Endodermal cell (in vitro differentiated cells): ENCODE measurements at regions not wholly inside any gene's neighbourhood (a gene's known extent, or its start where the extent isn't known, plus 50 kb on each side); places are given as distances from the start of the nearest gene placed in this dataset.
A peak's percentile ranks its signal among the peaks of the same experiment; 100 is the strongest.

Experiments
- DNase-seq: peaks from one replicate; pipeline ENCODE4 v3.0.0-alpha.2; 2017
- H3K27ac ChIP-seq: 2 replicates; pipeline ENCODE4 v1.5.1; 2013; ENCODE audit warnings: mild to moderate bottlenecking, low read depth, low read length, moderate library complexity
- H3K27me3 ChIP-seq: 2 replicates; pipeline ENCODE4 v1.6.1; 2013; ENCODE audit warnings: mild to moderate bottlenecking, low read length, moderate library complexity; ENCODE audit not compliant: insufficient read depth, control insufficient read depth, poor library complexity, severe bottlenecking
- H3K36me3 ChIP-seq: 2 replicates; pipeline ENCODE4 v1.7.0; 2013; ENCODE audit warnings: mild to moderate bottlenecking, low read length, moderate library complexity; ENCODE audit not compliant: control insufficient read depth, insufficient read depth
- H3K4me1 ChIP-seq: one replicate; pipeline ENCODE4 v1.7.0; 2013; ENCODE audit warnings: low read length; ENCODE audit not compliant: control insufficient read depth, insufficient read depth
- H3K4me3 ChIP-seq: 2 replicates; pipeline ENCODE4 v1.5.1; 2013; ENCODE audit warnings: mild to moderate bottlenecking, low read length, moderate library complexity
- H3K9ac ChIP-seq: 2 replicates; pipeline ENCODE4 v1.6.1; 2013; ENCODE audit warnings: mild to moderate bottlenecking, low read length, moderate library complexity; ENCODE audit not compliant: poor library complexity, severe bottlenecking; ENCODE audit errors: extremely low read depth
- H3K9me3 ChIP-seq: 2 replicates; pipeline ENCODE4 v1.6.1; 2013; ENCODE audit warnings: mild to moderate bottlenecking, low read length, moderate library complexity; ENCODE audit not compliant: control insufficient read depth
- H3K27ac Mint-ChIP-seq: 2 replicates; pipeline ENCODE4 v1.8.0; 2020; ENCODE audit warnings: mixed read lengths
- H3K27me3 Mint-ChIP-seq: 2 replicates; pipeline ENCODE4 v1.8.0; 2021; ENCODE audit warnings: mild to moderate bottlenecking, mixed read lengths; ENCODE audit not compliant: insufficient read depth
- H3K36me3 Mint-ChIP-seq: 2 replicates; pipeline ENCODE4 v1.8.0; 2020; ENCODE audit warnings: low read depth, mixed read lengths
- H3K4me1 Mint-ChIP-seq: 2 replicates; pipeline ENCODE4 v1.8.0; 2020; ENCODE audit warnings: mixed read lengths
- H3K4me3 Mint-ChIP-seq: 2 replicates; pipeline ENCODE4 v1.8.0; 2020; ENCODE audit warnings: mild to moderate bottlenecking, moderate library complexity, mixed read lengths
- H3K9me3 Mint-ChIP-seq: 2 replicates; pipeline ENCODE4 v1.8.0; 2020; ENCODE audit warnings: mild to moderate bottlenecking, mixed read lengths
- WGBS, 2 experiments: methylation state at CpG; one replicate each; pipeline versions ENCODE4 v1.1.5 to v1.1.7; 2013; ENCODE audit warnings: missing lambda C conversion rate in 2 of 2, mixed read lengths in 1 of 2; ENCODE audit not compliant: insufficient coverage in 1 of 2, insufficient read length in 1 of 2; 5-methylcytosine and 5-hydroxymethylcytosine counted together
- TF ChIP-seq, protein P1 (sequence below): fragments of 200-600 bp; sonication (generic); conservative IDR thresholded peaks from 2 replicates; pipeline ENCODE4 v1.5.0; 2021; ENCODE audit warnings: antibody characterized with exemption, mild to moderate bottlenecking

DNA sequence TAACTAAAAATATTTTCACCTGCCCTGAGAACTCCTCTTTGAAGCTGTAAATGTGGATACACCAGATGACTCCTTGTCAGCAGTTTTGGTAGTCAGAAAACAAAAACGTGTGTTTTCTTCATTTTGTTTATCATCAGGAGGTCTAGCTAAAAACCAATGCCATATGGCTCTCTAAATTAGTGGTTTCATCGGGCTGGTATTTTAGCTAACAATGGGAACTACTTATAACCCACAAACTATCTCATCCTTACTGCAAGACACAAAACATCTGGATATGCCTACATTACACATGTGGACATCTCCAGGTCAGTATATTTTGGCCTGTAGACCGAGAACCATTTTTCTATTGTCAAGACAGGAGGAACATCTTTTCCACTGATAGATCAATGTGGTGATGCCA lies 56.2 kb downstream of the GAS1 start:
- H3K36me3 Mint-ChIP-seq = no peaks in the 10 kb centered on the region
- Histone ChIP-seq H3K4me3 (no peak overlapping the region), H3K4me1 (peaks cover 12% of the 10 kb centered on the region), H3K9me3 (no peaks in the 10 kb centered on the region), H3K27me3 (no peaks in the 10 kb centered on the region), H3K9ac (no peak overlapping the region), H3K36me3 (no peaks in the 10 kb centered on the region), H3K27ac (no peak overlapping the region)
- H3K4me1 Mint-ChIP-seq = peaks cover 52% of the 10 kb centered on the region
- no peaks in the 10 kb centered on the region for H3K9me3 Mint-ChIP-seq
- TF ChIP-seq, protein P1, sequence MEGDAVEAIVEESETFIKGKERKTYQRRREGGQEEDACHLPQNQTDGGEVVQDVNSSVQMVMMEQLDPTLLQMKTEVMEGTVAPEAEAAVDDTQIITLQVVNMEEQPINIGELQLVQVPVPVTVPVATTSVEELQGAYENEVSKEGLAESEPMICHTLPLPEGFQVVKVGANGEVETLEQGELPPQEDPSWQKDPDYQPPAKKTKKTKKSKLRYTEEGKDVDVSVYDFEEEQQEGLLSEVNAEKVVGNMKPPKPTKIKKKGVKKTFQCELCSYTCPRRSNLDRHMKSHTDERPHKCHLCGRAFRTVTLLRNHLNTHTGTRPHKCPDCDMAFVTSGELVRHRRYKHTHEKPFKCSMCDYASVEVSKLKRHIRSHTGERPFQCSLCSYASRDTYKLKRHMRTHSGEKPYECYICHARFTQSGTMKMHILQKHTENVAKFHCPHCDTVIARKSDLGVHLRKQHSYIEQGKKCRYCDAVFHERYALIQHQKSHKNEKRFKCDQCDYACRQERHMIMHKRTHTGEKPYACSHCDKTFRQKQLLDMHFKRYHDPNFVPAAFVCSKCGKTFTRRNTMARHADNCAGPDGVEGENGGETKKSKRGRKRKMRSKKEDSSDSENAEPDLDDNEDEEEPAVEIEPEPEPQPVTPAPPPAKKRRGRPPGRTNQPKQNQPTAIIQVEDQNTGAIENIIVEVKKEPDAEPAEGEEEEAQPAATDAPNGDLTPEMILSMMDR = no peak
- H3K27ac Mint-ChIP-seq = no peak overlapping the region
- no peak overlapping the region for H3K4me3 Mint-ChIP-seq
- H3K27me3 Mint-ChIP-seq = no peaks in the 10 kb centered on the region
- 89 to 92% methylated on average over 1 to 3 of the region's 3 CpGs for WGBS, 2 experiments
- no peak for DNase-seq

DNA sequence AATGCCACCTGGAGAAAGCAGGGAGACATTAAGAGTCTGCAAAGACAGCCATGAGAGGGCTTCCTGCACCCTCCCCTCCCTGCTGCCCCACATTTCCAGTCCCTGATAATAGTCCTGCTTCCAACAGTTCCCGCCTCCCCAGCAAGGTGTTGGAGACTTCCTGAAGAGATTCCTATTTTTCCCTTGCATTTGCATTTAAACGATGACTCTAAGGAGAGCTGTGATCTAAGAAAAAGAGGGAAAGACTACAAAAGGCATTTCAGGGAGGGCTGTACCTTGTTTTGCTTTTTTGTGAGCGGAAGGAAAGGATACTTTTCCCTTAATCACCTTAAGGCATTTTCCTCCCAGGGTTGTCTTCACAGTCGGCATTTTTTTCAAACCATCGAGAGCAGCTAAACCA lies 62.1 kb downstream of the GAS1 start:
- peaks cover 16% of the 10 kb centered on the region for H3K27me3 Mint-ChIP-seq
- Histone ChIP-seq H3K36me3 (no peaks in the 10 kb centered on the region), H3K4me1 (peaks cover 12% of the 10 kb centered on the region), H3K4me3 (no peak overlapping the region), H3K27ac (no peak overlapping the region), H3K27me3 (no peaks in the 10 kb centered on the region), H3K9ac (no peak overlapping the region), H3K9me3 (no peaks in the 10 kb centered on the region)
- no peaks in the 10 kb centered on the region for H3K36me3 Mint-ChIP-seq
- peak; percentile 69 for DNase-seq
- WGBS, 2 experiments = 20 to 32% methylated on average over 1 to 5 of the region's 5 CpGs
- H3K27ac Mint-ChIP-seq = no peak overlapping the region
- peaks cover 37% of the 10 kb centered on the region for H3K4me1 Mint-ChIP-seq
- TF ChIP-seq, protein P1 = no peak
- no peaks in the 10 kb centered on the region for H3K9me3 Mint-ChIP-seq
- H3K4me3 Mint-ChIP-seq = no peak overlapping the region

DNA sequence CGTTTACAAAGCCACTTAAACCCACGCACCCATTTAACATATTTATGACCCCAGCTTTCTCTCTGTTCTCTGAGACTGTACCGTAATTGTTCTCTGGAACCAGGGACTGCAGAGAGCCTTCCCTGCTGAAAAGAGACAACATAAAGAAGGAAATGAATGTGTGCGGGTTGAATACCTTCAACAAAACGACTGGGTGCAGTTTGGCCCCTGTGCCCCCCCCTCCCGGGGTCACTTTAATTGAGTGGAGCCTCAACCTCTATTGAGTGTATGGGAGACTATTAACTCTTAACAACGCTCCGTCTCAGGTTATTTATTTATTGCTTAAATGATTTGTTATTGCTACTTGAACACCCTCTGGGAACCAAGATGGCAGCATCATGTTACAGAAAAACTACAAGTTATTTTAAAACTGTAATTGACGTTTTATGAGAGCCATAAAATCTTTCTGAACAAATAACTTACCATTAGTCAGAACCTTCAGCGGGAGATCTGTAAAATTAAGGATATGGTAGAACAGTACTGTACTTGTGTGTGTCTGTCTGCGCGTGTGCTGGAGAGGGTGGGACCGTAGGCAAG lies 70.6 kb downstream of the GAS1 start:
- Histone ChIP-seq H3K36me3 (no peaks in the 10 kb centered on the region), H3K27ac (peak overlapping the region; percentile 65), H3K4me1 (no peaks in the 10 kb centered on the region), H3K9ac (no peak overlapping the region), H3K27me3 (no peaks in the 10 kb centered on the region), H3K9me3 (no peaks in the 10 kb centered on the region), H3K4me3 (no peak overlapping the region)
- Mint-ChIP-seq H3K36me3 (no peaks in the 10 kb centered on the region), H3K9me3 (no peaks in the 10 kb centered on the region), H3K4me1 (peaks cover 2% of the 10 kb centered on the region), H3K27ac (no peak overlapping the region), H3K27me3 (no peaks in the 10 kb centered on the region), H3K4me3 (no peak overlapping the region)
- TF ChIP-seq, protein P1 = no peak
- DNase-seq = no peak
- WGBS, 2 experiments = 75 to 93% methylated on average over 7 to 13 of the region's 13 CpGs
